ENCODE measurements at regions not wholly inside any gene's neighbourhood (a gene's known extent, or its start where the extent isn't known, plus 50 kb on each side); places are given as distances from the start of the nearest gene placed in this dataset.

DNA sequence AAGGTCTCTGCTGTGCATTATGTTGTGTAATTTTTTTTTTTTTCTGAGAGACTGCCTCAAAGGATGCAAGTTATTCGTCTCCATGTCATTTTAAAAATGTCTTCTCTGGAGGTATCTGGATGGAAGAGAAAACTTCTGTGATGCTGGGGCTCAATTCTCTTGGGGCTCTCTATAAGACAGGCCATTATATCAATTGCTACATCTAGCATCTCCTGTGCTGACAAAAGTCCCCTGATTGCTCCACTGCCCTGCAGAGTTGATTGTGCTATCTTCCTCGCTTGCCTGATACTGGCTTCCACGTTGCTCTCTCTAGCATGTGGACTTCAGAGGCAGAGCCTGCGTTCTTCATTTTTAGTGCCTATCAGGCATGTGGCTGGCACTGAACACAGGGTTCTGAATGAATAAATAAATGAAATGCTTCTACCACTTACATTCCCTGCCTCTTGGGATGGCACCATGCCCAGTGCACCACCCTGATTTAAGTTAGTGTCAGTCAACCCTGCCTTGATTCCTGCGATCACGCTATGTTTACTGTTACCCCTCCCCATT, 1035.5 kb upstream of the EEF2KMT start:
- Histone ChIP-seq H3K36me3 (no peaks in the 10 kb centered on the region), H3K9me3 (no peaks in the 10 kb centered on the region), H3K4me3 (no peak overlapping the region), H3K27me3 (no peaks in the 10 kb centered on the region), H3K27ac (no peak overlapping the region), H3K4me1 (no peaks in the 10 kb centered on the region)
- TF ChIP-seq POLR2AphosphoS5 (IDR thresholded peaks at IDR 0.05; ENCODE audit: insufficient read depth in 1 of 2, low read depth in 1 of 2) (no peak), POLR2A (IDR thresholded peaks at IDR 0.05) (no peak)
- TF ChIP-seq, protein P1, sequence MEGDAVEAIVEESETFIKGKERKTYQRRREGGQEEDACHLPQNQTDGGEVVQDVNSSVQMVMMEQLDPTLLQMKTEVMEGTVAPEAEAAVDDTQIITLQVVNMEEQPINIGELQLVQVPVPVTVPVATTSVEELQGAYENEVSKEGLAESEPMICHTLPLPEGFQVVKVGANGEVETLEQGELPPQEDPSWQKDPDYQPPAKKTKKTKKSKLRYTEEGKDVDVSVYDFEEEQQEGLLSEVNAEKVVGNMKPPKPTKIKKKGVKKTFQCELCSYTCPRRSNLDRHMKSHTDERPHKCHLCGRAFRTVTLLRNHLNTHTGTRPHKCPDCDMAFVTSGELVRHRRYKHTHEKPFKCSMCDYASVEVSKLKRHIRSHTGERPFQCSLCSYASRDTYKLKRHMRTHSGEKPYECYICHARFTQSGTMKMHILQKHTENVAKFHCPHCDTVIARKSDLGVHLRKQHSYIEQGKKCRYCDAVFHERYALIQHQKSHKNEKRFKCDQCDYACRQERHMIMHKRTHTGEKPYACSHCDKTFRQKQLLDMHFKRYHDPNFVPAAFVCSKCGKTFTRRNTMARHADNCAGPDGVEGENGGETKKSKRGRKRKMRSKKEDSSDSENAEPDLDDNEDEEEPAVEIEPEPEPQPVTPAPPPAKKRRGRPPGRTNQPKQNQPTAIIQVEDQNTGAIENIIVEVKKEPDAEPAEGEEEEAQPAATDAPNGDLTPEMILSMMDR (IDR thresholded peaks at IDR 0.05), result no peak
- DNase-seq (ENCODE audit: extremely low spot score in 2 of 2), result no peak
- intact Hi-C loops (cut with DNase I), result no loop called here

DNA sequence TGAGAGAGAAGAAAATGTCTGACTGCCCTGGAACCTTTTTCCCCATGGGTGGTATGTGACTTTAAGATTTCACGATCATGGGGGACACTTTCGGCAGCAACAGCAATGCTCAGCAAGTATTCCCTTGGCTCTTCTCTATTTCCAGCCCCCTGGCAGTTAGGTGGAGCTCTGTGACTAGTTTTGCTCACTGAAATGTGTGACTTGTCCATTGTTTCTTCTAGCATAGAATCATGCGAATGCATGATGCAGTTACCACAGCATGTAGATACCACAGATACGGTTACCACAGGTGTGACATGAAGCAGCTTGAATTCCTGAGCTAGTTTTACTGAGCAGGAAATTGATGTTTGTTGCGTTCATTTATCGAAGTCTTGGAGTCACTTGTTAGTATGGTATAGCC, 1034.5 kb upstream of the EEF2KMT start:
- Histone ChIP-seq H3K27ac (no peak overlapping the region), H3K4me3 (no peak overlapping the region), H3K9me3 (no peaks in the 10 kb centered on the region), H3K4me1 (no peaks in the 10 kb centered on the region), H3K27me3 (no peaks in the 10 kb centered on the region), H3K36me3 (no peaks in the 10 kb centered on the region)
- DNase-seq (ENCODE audit: extremely low spot score in 2 of 2), result no peak
- intact Hi-C loops (cut with DNase I), result no loop called here
- no peak for TF ChIP-seq POLR2A (IDR thresholded peaks at IDR 0.05)
- no peak for TF ChIP-seq POLR2AphosphoS5 (IDR thresholded peaks at IDR 0.05; ENCODE audit: insufficient read depth in 1 of 2, low read depth in 1 of 2)
- TF ChIP-seq, protein P1 (IDR thresholded peaks at IDR 0.05), result no peak

DNA sequence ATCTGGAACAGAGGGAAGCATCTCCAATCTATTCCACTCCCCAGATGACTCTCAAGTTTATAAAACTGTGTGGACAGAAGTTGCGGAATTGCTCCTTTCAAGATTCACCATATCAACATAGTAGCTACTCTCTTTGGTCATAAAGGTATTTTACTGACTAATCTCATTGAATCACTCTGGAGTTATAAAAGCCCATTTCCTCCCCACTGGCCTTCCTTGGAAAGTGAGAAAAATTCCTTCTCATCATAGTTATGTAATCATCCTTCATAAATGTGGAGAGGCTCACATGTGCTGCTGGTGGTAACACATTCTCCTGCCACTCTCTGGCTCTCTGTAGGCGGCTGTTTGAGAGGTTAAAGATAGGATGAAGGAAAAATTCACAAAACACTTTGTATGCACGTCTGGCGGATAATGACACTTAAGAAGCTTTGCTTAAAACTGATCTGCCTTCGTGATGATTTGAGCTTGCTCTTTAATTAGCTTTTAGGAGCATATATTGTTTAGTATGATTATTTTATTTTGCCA, 1034.0 kb upstream of the EEF2KMT start:
- DNase-seq (ENCODE audit: extremely low spot score in 2 of 2), result no peak
- H3K27ac ChIP-seq, result no peak overlapping the region
- intact Hi-C loops (cut with DNase I), result no loop called here
- no peaks in the 10 kb centered on the region for H3K27me3 ChIP-seq
- H3K4me1 ChIP-seq, result no peaks in the 10 kb centered on the region
- no peak overlapping the region for H3K4me3 ChIP-seq
- H3K36me3 ChIP-seq, result no peaks in the 10 kb centered on the region
- H3K9me3 ChIP-seq, result no peaks in the 10 kb centered on the region
- TF ChIP-seq POLR2A (IDR thresholded peaks at IDR 0.05) (no peak), POLR2AphosphoS5 (IDR thresholded peaks at IDR 0.05; ENCODE audit: insufficient read depth in 1 of 2, low read depth in 1 of 2) (no peak)
- TF ChIP-seq, protein P1 (IDR thresholded peaks at IDR 0.05), result no peak

DNA sequence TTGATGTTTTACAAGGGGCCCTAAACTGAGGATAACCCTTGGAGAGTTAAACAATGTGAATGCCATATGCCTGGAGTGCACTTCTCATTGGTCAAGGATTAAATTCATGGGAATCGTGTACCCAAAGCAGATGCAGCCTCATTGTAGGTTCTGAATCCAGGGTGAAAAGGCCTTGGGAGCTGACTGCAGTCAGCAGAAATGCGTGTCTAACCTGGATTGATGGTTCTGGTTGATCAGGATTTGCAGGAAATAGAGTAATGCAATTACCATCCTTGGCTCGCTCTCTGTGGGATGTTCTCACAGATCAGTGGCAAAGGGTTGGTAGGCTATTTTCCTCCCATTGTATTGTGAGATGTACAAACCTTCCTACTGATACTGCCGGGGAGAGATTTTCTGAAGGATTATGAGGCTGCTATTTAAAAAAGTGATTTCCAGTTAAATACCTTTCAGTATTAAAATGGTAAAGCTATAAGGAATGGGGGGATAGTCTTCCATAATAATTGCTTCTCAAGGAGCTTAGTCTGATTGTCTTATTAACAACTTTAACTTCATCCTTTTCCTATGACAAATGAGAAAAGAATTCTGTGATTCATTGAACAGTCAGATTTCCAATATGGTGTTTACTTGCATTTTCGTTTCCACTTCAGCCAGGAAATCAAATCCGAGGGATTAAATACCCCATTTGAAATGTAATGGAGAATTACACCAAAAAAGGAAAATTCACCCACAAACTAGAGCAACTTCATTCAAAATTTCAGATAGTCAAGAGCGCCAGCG, 1028.1 kb upstream of the EEF2KMT start:
- Histone ChIP-seq H3K36me3 (no peaks in the 10 kb centered on the region), H3K27me3 (no peaks in the 10 kb centered on the region), H3K9me3 (no peaks in the 10 kb centered on the region), H3K4me1 (no peaks in the 10 kb centered on the region), H3K4me3 (no peak overlapping the region), H3K27ac (no peak overlapping the region)
- TF ChIP-seq POLR2A (IDR thresholded peaks at IDR 0.05), result no peak
- no peak for TF ChIP-seq POLR2AphosphoS5 (IDR thresholded peaks at IDR 0.05; ENCODE audit: insufficient read depth in 1 of 2, low read depth in 1 of 2)
- TF ChIP-seq, protein P1 (IDR thresholded peaks at IDR 0.05), result no peak
- intact Hi-C loops (cut with DNase I), result no loop called here
- DNase-seq (ENCODE audit: extremely low spot score in 2 of 2), result no peak

DNA sequence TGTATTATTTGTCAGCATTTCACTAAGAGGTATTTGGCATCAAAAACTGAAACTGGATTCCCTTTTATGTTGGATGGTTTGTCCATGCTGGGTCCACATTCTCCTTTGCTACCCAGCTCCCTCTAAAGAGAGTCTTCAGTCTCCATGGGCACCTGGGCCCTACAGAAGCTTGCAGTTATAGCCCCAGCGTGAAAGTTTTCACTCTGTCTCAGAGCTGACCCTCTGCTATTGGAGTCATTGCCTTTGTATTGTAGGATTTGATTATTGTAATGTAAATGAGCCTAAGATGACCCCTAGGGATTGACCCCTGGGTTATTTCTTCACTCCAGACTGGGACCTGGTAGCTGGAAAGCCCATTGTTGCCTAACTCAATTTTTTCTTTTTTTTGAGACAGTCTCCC, 1026.5 kb upstream of the EEF2KMT start:
- Histone ChIP-seq H3K27me3 (no peaks in the 10 kb centered on the region), H3K36me3 (no peaks in the 10 kb centered on the region), H3K27ac (no peak overlapping the region), H3K9me3 (no peaks in the 10 kb centered on the region), H3K4me3 (no peak overlapping the region), H3K4me1 (no peaks in the 10 kb centered on the region)
- DNase-seq (ENCODE audit: extremely low spot score in 2 of 2), result no peak
- intact Hi-C loops (cut with DNase I), result no loop called here
- TF ChIP-seq, protein P1 (IDR thresholded peaks at IDR 0.05), result no peak
- TF ChIP-seq POLR2A (IDR thresholded peaks at IDR 0.05), result no peak
- no peak for TF ChIP-seq POLR2AphosphoS5 (IDR thresholded peaks at IDR 0.05; ENCODE audit: insufficient read depth in 1 of 2, low read depth in 1 of 2)

All from vagina (tissue), 2 donors.